GM21390 (cell line): ENCODE measurements at regions not wholly inside any gene's neighbourhood (a gene's known extent, or its start where the extent isn't known, plus 50 kb on each side); places are given as distances from the start of the nearest gene placed in this dataset.
A peak's percentile ranks its signal among the peaks of the same experiment; 100 is the strongest.

Experiments used
- ATAC-seq: cut with Tn5 transposase; IDR thresholded peaks from one replicate; pipeline ENCODE4 v1.9.1; 2021; ENCODE audit not compliant: unreplicated experiment

GRCh38 chr7:97601931-97602457, 129.9 kb upstream of the TAC1 start:
- ATAC-seq = peak; percentile 80

- no peak for ATAC-seq
Observed at GRCh38 chr7:97620495-97620894, 111.4 kb upstream of the TAC1 start.

GRCh38 chr7:97623333-97623732, 108.6 kb upstream of the TAC1 start:
- peak; percentile 87 for ATAC-seq

- ATAC-seq = no peak
Observed at GRCh38 chr7:97630116-97630515, 101.8 kb upstream of the TAC1 start.

GRCh38 chr7:97635622-97636021, 96.3 kb upstream of the TAC1 start:
- ATAC-seq = no peak

DNA sequence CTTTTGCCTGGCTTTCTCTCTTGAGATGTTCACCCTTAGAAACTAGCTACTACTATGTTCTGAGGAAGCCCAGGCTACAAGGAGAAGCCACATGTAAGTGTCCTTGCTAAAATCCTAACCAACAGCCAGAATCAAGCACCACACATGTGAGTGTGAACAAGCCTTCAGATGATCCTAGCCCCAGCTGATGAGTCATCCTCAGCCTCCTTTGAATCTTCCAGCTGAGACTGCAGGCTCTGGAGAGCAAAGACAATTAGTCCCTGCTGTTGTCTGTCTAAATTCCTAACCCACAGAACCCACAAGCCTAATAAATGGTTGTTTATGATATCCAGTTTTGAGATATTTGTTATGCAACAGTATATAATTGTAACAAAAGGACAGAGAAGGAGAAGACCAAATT, 92.8 kb upstream of the TAC1 start:
- ATAC-seq = no peak

- ATAC-seq = no peak
Observed at GRCh38 chr7:97659363-97660045, 72.4 kb upstream of the TAC1 start.

GRCh38 chr7:97667359-97667758, 64.5 kb upstream of the TAC1 start:
- no peak for ATAC-seq

DNA sequence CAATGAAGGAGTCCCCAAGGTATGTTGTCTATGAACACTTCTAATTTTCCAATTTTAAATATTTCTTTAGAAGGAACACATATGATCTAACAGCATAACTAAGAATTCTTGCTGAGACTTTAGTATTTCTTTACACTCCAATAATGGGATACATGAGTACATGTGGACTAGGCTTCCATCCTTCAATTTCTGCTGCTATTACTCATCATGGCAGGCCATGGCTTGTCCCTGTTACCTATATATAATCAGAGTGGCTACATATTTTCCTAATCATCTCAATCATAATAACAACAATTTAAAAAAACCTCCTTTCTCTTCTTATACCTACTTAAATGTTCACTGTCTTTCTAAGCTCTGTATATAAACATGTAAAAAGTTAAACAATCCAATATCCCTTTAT, 60.3 kb upstream of the TAC1 start:
- no peak for ATAC-seq

DNA sequence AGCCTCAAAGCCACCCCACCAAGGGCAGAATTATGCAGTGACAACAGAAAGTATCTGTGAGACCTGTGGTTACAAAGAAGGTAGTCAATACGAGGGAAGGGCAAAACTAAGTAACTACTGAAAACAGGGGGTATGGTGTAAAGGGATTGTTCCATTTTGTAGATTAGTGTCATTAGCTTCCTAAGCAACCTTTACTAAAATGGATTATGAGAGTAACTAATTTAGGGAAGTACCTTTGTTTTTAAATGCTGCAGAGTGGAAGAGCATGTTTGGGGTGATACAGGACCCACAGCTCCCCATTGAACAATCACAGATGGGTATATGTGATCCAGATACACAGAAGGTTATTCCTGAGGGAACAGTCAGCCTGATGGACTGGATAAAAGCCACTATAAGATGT, 51.3 kb upstream of the TAC1 start:
- ATAC-seq = no peak
